PC-9 (cell line): ENCODE measurements at regions not wholly inside any gene's neighbourhood (a gene's known extent, or its start where the extent isn't known, plus 50 kb on each side); places are given as distances from the start of the nearest gene placed in this dataset.

Experiments used
- BruUV-seq: library from RNA; stranded (reverse); fragments of 400-500 nt; replicated peaks from 2 replicates; lab custom pipeline; 2021; lab: Mats Ljungman, UMichigan
- CTCF ChIA-PET: fragments of 300-600 bp; sonication (Branson Sonifier 250); formaldehyde crosslinking; loops from one replicate; lab custom pipeline; 2022; ENCODE audit warnings: antibody characterized with exemption; lab: Charles Lee
- POLR2A ChIA-PET: fragments of 300-600 bp; sonication (Branson Sonifier 250); formaldehyde crosslinking; loops from one replicate; lab custom pipeline; 2022; ENCODE audit warnings: antibody characterized with exemption; ENCODE audit not compliant: unreplicated experiment; lab: Charles Lee
- DNase-seq, 2 experiments: peaks; one replicate each; pipeline versions ENCODE4 v3.0.0 to v3.0.0-alpha.2; 2015 to 2022; ENCODE audit warnings: mixed read lengths in 1 of 2
- H2AFZ ChIP-seq: fragments of 200-600 bp; sonication (generic); 2 replicates; pipeline ENCODE4 v1.8.1; 2017; ENCODE audit warnings: antibody characterized with exemption
- H3F3A ChIP-seq: fragments of 200-600 bp; sonication (generic); 2 replicates; pipeline ENCODE4 v1.8.1; 2017; ENCODE audit warnings: antibody characterized with exemption, mild to moderate bottlenecking, low read depth; ENCODE audit not compliant: insufficient read depth
- H3K27ac ChIP-seq: fragments of 200-600 bp; sonication (generic); 2 replicates; pipeline ENCODE4 v1.6.1; 2016; ENCODE audit warnings: mixed run types
- H3K27me3 ChIP-seq: fragments of 200-600 bp; sonication (generic); 2 replicates; pipeline ENCODE4 v1.6.1; 2016; ENCODE audit warnings: low read depth, mixed run types; ENCODE audit not compliant: insufficient read depth
- H3K36me3 ChIP-seq: fragments of 200-600 bp; sonication (generic); 2 replicates; pipeline ENCODE4 v1.6.1; 2016; ENCODE audit warnings: low read depth, mixed run types
- H3K4me1 ChIP-seq: fragments of 200-600 bp; sonication (generic); replicated peaks from 2 replicates; pipeline ENCODE4 v1.6.1; 2016; ENCODE audit warnings: mixed run types; ENCODE audit not compliant: insufficient read depth
- H3K4me2 ChIP-seq: fragments of 200-600 bp; sonication (generic); 2 replicates; pipeline ENCODE4 v1.6.1; 2017; ENCODE audit warnings: mixed run types
- H3K4me3 ChIP-seq: fragments of 200-600 bp; sonication (generic); 2 replicates; pipeline ENCODE4 v1.6.1; 2016; ENCODE audit warnings: mixed run types
- H3K79me2 ChIP-seq: fragments of 200-600 bp; sonication (generic); 2 replicates; pipeline ENCODE4 v1.6.1; 2017; ENCODE audit warnings: low read depth, mixed run types
- H3K9me2 ChIP-seq: fragments of 200-600 bp; sonication (generic); 2 replicates; pipeline ENCODE4 v1.8.1; 2017; ENCODE audit warnings: mild to moderate bottlenecking; ENCODE audit not compliant: insufficient read depth
- H3K9me3 ChIP-seq: fragments of 200-600 bp; sonication (generic); 2 replicates; pipeline ENCODE4 v1.8.1; 2016; ENCODE audit warnings: low read depth; ENCODE audit not compliant: insufficient read depth
- H4K20me1 ChIP-seq: fragments of 200-600 bp; sonication (generic); 2 replicates; pipeline ENCODE4 v1.8.1; 2017; ENCODE audit not compliant: insufficient read depth
- EZH2 ChIP-seq: fragments of 200-600 bp; sonication (generic); IDR thresholded peaks from 2 replicates; pipeline ENCODE4 v1.8.0; 2017; ENCODE audit warnings: antibody characterized with exemption, low read depth
- intact Hi-C: fragments of 100-400 bp; cut with micrococcal nuclease; formaldehyde crosslinking; loops from one replicate; pipeline ENCODE4 v1.10.0; 2022; ENCODE audit not compliant: unreplicated experiment
- TF ChIP-seq, protein P1 (sequence below): fragments of 200-600 bp; sonication (generic); conservative IDR thresholded peaks from 2 replicates; pipeline ENCODE4 v1.6.1; 2017; ENCODE audit warnings: mixed run types, antibody characterized with exemption, mild to moderate bottlenecking, moderate library complexity

DNA sequence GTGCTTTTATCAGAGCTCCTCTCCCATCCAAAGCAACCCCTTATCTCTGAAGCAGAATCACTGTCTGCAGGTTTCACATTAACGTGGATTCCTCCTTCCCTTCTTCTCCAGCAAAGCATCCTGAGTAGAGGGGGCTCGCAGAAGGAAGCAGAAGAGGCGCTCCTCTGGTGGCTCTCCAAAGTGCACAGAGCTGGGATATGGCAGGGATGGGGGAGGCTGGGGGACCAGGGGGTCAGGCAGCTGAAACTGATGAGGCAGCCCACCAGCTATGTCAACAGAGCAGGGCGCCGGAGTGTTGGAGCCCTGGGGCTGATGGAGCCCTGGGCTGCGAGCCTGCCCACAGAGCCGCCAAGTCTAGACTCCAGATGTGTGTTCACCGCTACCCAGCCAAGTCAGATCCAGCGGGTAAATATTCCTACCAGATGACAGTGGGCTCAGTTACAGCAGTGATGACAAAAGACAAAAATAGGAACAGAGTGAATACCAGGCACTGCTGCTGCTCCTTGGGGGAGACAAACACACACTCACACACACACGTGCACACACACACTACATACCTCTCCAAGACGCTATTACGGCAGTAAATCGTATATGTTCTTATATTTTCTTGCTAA is 678.3 kb upstream of the ID2 start:
- Histone ChIP-seq H3F3A (no peaks in the 10 kb centered on the region), H3K27me3 (peaks cover 6% of the 10 kb centered on the region), H2AFZ (no peak overlapping the region), H3K36me3 (no peaks in the 10 kb centered on the region), H3K9me2 (no peaks in the 10 kb centered on the region), H3K79me2 (no peaks in the 10 kb centered on the region), H3K4me1 (no peaks in the 10 kb centered on the region), H3K4me3 (no peak overlapping the region), H3K9me3 (no peaks in the 10 kb centered on the region), H3K27ac (no peak overlapping the region), H4K20me1 (no peaks in the 10 kb centered on the region), H3K4me2 (no peak overlapping the region)
- intact Hi-C loops: no loop called here
- CTCF ChIA-PET: no interaction called here
- no peak for DNase-seq
- TF ChIP-seq, protein P1, sequence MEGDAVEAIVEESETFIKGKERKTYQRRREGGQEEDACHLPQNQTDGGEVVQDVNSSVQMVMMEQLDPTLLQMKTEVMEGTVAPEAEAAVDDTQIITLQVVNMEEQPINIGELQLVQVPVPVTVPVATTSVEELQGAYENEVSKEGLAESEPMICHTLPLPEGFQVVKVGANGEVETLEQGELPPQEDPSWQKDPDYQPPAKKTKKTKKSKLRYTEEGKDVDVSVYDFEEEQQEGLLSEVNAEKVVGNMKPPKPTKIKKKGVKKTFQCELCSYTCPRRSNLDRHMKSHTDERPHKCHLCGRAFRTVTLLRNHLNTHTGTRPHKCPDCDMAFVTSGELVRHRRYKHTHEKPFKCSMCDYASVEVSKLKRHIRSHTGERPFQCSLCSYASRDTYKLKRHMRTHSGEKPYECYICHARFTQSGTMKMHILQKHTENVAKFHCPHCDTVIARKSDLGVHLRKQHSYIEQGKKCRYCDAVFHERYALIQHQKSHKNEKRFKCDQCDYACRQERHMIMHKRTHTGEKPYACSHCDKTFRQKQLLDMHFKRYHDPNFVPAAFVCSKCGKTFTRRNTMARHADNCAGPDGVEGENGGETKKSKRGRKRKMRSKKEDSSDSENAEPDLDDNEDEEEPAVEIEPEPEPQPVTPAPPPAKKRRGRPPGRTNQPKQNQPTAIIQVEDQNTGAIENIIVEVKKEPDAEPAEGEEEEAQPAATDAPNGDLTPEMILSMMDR: no peak
- TF ChIP-seq EZH2: no peak
- no TSS peak for BruUV-seq
- POLR2A ChIA-PET: no interaction called here

DNA sequence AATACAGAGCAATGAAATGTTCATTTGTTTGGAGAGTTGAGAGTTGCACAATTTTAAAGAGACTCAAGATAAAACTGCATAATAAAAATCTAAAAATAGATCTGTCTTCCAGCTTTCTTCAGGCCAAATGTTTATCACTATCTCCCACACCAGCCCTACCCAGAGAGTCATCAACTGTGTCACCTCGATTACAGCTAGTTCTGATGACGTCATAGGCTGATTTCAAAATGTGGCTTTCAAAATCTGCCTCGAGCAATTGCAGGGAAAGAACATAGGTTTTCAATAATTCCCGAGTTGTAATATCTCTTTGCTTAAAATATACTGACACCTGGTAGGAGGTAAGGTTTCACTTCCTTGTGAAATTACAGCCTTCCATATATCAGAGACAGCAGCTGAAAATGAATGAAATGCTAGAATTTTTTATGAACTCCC is 677.6 kb upstream of the ID2 start:
- Histone ChIP-seq H3K4me2 (no peak overlapping the region), H3K4me3 (no peak overlapping the region), H3K27me3 (peaks cover 6% of the 10 kb centered on the region), H3K36me3 (no peaks in the 10 kb centered on the region), H3K79me2 (no peaks in the 10 kb centered on the region), H3K9me3 (no peaks in the 10 kb centered on the region), H3K9me2 (no peaks in the 10 kb centered on the region), H3K27ac (no peak overlapping the region), H3K4me1 (no peaks in the 10 kb centered on the region), H4K20me1 (no peaks in the 10 kb centered on the region), H2AFZ (no peak overlapping the region), H3F3A (no peaks in the 10 kb centered on the region)
- DNase-seq: no peak
- intact Hi-C loops: no loop called here
- BruUV-seq: no TSS peak
- TF ChIP-seq EZH2: no peak
- TF ChIP-seq, protein P1: no peak
- ChIA-PET CTCF (no interaction called here), POLR2A (no interaction called here)

DNA sequence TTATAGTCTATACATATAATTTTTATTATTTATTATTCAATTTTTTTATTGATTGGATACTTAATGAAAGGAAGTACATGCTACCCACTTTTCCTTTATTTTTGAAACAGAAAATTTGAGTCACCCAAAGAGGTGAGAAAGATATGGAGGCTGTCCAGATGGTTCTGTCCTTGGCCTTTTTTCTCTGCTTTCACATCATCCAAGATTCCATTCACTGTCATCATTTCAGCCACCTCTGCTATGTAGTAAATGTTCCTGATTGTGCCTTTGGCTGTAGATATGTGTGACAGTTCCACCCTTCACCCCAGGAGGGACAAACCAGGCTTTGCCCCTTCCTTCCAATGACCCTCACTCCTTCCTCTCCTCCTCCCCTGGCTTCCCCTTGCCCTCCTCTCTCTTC is 675.7 kb upstream of the ID2 start:
- no peak overlapping the region for H3K27ac ChIP-seq
- ChIA-PET CTCF (no interaction called here), POLR2A (no interaction called here)
- no peaks in the 10 kb centered on the region for H3K4me1 ChIP-seq
- TF ChIP-seq, protein P1: no peak
- TF ChIP-seq EZH2: no peak
- H3K9me3 ChIP-seq: no peaks in the 10 kb centered on the region
- no peaks in the 10 kb centered on the region for H3K36me3 ChIP-seq
- H3K4me3 ChIP-seq: no peak overlapping the region
- no peaks in the 10 kb centered on the region for H3F3A ChIP-seq
- no peak for DNase-seq
- no peaks in the 10 kb centered on the region for H3K9me2 ChIP-seq
- no peak overlapping the region for H3K4me2 ChIP-seq
- intact Hi-C loops: no loop called here
- no TSS peak for BruUV-seq
- peaks cover 10% of the 10 kb centered on the region for H3K27me3 ChIP-seq
- no peaks in the 10 kb centered on the region for H3K79me2 ChIP-seq
- H2AFZ ChIP-seq: no peak overlapping the region
- H4K20me1 ChIP-seq: no peaks in the 10 kb centered on the region
